Suppressor macrophage treated with lipopolysaccharide for 1 hour (primary cell): ENCODE measurements at regions not wholly inside any gene's neighbourhood (a gene's known extent, or its start where the extent isn't known, plus 50 kb on each side); places are given as distances from the start of the nearest gene placed in this dataset.
A peak's percentile ranks its signal among the peaks of the same experiment; 100 is the strongest.
"Not testable (repeated sequence)": the region's sequence is repeated elsewhere in the genome, so short reads cannot be mapped to it uniquely, and the experiment has no call there.

ENCODE experiments used
- DNase-seq, 3 donors: peaks; one replicate each; pipeline ENCODE4 v3.0.0-alpha.2; 2020 to 2022

DNA sequence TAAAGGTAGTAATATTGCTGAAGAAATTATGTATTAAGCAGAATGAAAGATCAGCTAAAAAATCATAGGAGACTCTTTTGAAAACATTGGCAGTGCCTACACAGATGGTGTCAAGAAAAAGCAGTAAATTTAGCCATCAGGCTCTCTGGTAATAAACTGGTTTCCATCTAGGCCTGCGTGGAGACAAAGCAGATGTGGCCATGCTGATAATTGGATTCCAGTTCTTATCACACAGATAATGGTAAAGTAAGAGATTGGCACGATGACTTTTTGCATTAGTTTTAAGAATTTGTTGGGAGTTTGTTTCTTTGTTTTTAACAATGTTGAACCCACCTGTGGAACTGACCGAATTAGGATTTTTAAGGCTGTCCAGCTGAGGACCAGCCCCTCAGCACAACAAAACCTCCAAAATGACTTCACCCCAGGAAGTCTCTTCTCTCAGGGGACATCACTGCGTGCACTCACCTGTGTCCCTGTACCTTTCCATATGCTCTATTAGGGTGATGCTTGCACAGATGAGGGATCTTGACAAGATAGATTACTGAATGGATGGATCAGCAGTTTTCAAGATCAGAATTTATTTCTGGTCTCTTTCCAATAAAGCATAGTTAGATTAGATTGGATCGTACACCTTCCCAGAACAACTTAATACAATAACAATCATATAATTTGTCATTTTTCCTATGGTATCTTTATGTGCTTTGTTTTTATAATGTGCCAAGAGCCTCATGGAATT lies 69.1 kb upstream of the DNAJC10 start:
- DNase-seq, result no peak

DNA sequence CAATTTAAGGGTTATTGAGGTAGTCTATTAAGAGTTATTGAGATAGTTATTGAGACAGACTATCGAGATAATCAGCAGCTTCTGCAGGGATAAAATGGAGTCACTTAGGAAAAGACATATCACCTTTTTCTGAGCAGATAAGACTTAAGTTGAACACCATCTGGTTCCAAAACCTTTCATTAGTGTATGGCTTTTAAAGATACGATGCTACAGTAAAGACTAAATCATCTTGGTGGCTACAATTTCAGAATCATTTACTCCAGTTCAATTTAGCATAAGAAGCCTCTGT lies 68.6 kb upstream of the DNAJC10 start:
- no peak for DNase-seq

DNA sequence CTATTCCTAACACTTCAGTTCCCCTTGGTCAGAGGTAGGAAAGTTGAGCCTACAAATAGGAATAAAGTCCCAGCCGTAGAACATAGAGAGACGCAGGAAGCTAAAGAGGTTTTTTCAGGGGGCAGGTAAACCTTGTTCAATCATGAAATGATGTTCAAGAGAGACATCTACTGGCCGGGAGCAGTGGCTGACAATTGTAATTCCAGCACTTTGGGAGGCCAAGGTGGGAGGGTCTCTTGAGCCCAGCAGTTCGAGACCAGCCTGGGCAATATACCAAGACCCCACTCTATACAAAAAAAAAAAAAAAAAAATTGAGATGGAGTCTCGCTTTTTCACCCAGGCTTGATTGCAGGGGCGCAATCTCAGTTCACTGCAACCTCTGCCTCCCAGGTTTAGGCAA lies 66.7 kb upstream of the DNAJC10 start:
- DNase-seq, result peak; percentile 10 to 24 (median 13)

DNA sequence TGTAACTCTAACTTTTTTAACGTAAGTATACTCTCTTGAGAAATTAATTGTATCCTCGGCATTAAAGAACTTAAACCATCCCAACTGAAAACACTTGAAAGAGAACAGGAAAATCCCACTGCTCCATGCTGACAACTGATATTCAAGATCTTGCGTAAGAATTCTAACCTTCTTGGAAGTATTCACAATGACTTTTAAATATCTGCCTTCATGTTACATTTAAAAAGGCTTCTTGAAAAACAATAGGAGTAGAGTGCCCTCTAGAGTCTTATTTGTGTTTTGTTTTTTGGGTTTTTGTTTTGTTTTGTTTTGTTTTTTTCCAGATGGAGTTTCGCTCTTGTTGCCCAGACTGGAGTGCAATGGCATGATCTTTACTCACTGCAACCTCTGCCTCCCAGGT lies 65.4 kb upstream of the DNAJC10 start:
- DNase-seq, result peak; percentile 41 to 69 (median 68)

DNA sequence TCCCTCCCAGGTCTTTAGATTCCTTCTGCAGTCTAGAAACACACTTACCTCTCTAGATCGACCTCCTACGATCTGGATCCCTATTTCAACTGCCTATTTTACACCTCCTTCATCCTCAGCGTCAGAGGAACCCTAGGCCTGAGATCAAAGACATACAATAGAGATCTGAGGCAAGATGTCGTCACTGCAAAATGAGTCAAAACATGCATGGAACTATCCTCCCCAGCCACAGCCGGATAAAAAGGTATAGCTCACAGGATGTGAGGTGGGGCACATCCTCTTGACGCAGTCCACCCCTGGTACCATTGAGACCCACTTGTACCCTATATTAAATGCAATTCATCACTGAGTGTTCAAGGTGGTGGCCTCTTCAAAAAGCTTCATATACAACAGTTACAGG lies 63.7 kb upstream of the DNAJC10 start:
- DNase-seq, result no peak

DNA sequence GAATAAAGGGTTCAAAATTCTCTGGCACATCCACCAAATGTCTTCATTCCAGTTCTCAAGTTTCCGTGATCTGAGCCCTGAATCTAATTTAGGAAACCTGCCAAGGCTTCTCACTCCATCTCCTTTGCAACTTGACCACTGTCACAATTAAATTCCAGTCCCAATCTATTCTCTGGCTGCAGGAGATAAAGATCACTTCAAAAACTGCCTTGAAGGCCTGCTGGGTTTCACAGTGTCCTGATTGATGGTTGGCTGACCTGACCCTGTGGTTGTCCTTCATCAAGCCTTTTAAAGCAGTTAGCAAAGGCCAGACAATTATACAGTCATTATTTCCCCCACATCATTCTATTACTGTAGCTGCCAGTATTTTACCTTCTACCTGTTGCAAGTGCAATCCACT lies 60.3 kb upstream of the DNAJC10 start:
- DNase-seq, result no peak

GRCh38 chr2:182664212-182664611 lies 51.8 kb upstream of the DNAJC10 start:
- DNase-seq, result no peak

GRCh38 chr2:182665500-182665899 lies 50.6 kb upstream of the DNAJC10 start:
- not testable (repeated sequence) for DNase-seq
